DMS 273 treated with DMSO at 0.1 percent for 48 hours (cell line): ENCODE measurements at regions not wholly inside any gene's neighbourhood (a gene's known extent, or its start where the extent isn't known, plus 50 kb on each side); places are given as distances from the start of the nearest gene placed in this dataset.

Source experiments
- DNase-seq: peaks from one replicate; lab custom pipeline; 2025; lab: John Stamatoyannopoulos, UW

DNA sequence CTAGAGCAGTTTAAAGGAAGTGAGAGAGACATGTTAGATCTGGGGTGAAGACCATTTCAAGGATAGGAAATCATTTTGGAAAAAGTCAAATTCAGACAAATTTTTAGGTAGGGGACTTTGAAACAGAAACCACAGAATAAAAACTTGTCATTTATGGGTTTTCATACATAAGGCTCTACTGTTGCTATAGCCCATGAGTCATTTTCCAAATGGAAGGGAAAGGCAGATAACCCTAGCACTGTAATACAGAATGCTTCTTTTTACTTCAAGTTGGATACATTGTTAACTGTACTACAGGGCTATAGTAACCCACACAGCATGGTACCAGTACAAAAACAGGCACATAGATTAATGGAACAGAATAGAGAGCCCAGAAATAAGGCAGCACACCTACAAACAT is 455.4 kb downstream of the EBF1 start:
- no peak for DNase-seq

GRCh38 chr5:158643840-158644239 is 455.9 kb downstream of the EBF1 start:
- no peak for DNase-seq

- DNase-seq = peak; percentile 50
Observed at GRCh38 chr5:158642879-158643278, 456.8 kb downstream of the EBF1 start.

- DNase-seq = no peak
Observed at GRCh38 chr5:158641016-158641415, 458.7 kb downstream of the EBF1 start.

- no peak for DNase-seq
Observed at GRCh38 chr5:158640593-158640980, 459.1 kb downstream of the EBF1 start.

- no peak for DNase-seq
Observed at GRCh38 chr5:158639881-158640592, 459.7 kb downstream of the EBF1 start.

DNA sequence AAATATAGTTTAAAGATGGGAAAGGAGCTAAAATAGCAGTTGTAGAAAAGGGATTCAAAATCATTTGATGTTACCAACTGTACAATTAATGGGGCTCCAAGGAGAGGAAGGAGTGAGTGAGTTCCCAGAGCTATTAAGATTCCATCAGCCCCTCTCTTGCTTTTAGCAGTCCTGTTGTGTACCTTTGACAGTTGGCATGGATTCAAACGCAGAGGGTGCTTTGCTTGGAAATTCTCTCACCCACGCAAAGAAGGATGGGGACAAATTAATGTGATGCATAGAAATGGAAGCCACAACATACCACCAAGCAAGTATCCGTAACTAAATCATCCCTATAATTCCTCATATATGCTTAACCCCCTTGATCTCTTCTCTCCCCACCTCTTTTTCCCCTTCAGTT is 461.3 kb downstream of the EBF1 start:
- DNase-seq = no peak

DNA sequence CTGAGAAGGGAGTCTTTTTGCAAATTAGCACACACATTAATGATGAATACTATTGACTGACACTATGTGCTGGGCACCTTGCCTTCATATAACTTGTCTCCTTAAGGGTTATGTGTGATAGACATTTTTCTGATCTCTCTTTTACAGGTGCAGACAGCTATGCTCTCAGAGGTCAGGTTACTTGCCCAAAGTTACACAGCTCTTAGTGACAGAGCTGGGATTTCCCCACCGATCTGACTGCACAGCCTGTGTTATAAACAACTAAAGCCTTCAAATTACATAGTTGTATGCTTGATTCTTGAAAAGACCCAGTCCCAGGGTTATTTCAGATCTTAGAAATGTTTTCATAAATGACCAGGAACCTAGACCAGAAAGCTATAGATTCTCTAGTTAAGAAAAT is 462.7 kb downstream of the EBF1 start:
- DNase-seq = no peak

- DNase-seq = no peak
Observed at GRCh38 chr5:158635565-158635964, 464.2 kb downstream of the EBF1 start.

- no peak for DNase-seq
Observed at GRCh38 chr5:158634714-158635113, 465.0 kb downstream of the EBF1 start.

DNA sequence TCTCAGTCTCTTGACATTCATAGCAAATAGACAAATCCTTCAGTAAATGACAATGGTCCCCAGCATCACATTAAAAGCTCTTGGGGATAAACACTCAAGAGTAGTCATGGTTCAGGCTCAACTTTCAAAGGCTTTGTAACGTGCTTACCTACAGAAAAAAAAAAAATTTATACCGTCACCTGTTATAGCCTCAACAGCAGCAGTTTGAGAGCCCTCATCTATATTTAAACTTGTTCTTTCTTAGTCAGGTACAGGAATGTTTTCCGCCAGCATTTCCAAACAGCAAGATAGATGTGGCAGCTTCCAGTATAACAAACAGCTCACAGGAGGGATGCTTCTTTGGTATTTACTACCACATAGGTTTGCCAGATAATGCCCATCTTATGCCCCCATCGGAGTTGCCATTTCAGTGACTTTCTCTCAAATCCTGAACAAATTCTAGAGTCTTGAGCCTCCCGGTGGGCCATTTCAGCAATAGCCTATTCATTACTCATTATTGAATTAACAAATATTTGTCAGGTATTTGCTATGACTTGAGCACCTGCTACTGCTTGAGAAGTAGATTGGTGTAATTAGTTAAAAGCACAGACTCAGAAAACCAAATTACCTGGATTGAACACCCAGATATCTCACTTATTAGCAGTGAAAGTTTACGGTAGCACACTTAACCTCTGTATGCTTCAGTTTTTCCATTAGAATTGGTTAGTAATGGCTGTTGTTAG is 470.0 kb downstream of the EBF1 start:
- no peak for DNase-seq

GRCh38 chr5:158626718-158627117 is 473.0 kb downstream of the EBF1 start:
- no peak for DNase-seq

GRCh38 chr5:158623971-158624370 is 475.7 kb downstream of the EBF1 start:
- DNase-seq = no peak

DNA sequence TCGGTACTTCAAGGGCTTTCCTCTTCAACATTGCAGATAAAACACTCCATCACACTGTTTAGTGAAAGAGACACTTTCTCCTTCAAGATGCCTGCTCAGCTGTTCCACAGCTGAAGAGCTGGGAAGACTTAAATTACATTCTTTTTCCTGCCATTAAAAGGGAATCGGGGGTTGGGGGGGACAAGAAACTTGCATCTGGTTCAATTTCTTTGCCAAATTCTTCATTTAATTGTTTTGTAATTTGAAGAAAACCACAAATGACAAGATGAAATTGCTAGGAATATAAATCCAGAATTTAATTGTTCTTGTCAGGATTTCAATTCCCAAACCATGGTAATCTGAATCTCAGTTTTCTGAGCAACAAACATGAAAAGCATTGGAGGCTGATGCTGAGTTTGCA is 478.3 kb downstream of the EBF1 start:
- DNase-seq = no peak

DNA sequence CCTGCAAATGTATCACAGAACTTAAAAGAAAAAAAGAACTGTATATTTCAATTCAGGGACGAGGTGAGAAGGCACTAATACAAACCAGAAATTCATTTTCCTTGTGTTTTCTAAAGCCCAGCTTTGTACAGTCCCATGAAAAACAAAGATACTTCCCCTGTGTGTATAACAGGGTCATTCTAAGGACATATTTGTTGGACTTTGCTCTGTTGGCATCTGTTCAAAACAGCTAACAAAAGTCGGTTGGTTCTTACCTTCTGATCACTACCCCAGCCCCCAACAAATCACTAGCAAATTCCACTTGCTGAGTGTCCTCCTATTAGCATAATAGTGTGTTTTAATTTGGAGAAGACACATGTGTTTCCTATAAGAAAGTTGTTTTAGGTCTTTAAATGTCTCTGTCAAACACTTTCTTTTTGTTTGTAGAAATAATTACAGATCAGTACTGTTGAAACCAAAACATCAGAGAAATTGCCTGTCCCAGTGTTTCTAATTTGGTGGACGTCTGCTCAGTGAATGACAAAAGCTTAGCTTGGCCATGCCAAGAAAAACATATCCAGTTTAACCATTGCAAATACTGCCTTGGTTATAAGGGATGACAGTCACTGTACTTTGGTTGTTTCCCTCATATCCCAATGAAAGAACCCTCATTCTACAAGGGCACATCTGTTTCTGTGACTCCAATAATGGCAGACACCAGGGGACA is 480.5 kb downstream of the EBF1 start:
- DNase-seq = no peak

- DNase-seq = no peak
Observed at GRCh38 chr5:158618256-158618655, 481.5 kb downstream of the EBF1 start.

GRCh38 chr5:158616707-158617106 is 483.0 kb downstream of the EBF1 start:
- no peak for DNase-seq

GRCh38 chr5:158614951-158615350 is 484.8 kb downstream of the EBF1 start:
- no peak for DNase-seq

DNA sequence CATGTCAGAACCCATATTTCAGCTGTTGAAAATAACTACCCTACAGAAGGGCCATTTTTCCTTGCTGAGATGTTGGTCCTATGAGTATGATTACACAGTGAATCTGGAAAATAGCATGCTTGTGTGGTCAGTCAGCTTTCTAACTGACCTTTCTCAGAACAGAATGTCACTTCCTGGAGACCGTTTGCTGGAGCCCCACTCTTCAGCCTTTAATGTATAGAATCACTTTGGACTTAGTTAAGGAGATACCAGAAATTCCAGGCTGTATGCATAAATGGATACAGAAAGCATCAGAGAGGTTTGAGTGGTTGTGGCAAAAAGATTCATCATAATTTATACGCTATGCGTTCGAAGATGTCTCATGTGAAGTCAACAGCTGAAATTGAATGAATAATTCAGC is 488.1 kb downstream of the EBF1 start:
- DNase-seq = no peak

DNA sequence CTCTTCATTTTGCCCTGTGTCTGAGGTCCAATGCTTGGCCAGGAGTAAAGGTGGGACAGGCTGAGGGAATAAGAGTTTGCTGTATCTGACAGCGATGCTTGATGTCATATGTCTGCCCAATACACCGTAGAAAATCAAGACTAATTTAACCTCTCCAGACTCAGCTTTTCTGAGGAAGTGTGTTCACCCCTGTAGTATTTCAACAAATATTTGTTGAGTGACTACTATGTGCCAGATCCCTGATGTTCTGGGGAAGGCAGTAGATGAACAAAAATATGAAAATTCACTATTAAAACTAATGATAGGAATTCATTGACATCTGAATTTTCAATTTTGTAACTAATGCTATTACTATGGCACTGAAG is 489.7 kb downstream of the EBF1 start:
- DNase-seq = no peak

DNA sequence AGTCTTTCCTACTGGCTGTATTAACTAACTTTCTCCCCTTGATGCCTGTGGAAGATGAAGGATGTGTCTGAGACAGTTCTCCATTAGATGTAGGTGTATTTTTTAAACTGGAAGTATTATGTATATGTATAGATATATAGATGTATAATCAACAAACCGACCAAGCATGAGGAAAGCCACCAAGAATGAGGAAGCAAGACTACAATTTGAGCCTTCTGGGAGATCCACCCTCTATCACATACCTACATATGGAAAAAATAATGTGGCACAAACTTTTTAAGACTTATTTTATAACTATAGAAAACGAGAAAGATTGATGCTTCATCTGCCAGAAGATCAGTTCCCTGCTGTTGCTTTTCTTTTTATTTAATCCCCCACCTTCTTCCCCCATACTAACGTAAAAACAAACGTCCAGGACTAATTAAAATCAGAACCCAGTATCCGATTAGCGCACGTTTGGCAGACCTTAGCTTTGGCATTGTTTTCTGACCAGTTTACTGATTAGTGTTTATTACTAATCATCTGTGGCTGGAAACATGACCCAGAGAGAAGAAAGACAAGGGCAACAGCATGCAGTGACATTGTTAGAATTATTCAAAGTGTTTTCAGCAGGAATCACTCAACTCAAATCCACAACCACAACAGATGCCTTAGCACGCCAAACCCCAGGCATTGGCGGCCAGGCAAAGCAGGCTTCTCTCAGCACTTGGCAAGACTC is 490.2 kb downstream of the EBF1 start:
- DNase-seq = no peak

DNA sequence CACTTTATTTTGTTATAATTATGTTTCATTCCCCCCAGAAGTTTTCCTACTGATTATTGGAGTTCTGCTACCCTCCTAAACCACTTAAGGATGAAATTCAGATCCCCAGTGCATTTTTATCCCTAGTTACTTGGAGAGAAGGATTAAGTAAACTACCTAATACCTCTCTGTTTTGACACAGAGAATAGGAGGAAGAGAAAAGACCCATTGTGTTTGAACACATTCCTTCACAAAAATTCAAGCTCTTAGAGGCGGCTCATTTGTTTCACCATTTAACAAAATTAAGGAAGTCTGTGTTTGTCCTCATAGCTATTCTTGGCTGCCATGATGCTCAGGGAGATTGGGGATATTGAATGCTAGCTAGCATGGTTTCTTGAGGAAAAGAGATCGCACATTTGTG is 492.6 kb downstream of the EBF1 start:
- no peak for DNase-seq

DNA sequence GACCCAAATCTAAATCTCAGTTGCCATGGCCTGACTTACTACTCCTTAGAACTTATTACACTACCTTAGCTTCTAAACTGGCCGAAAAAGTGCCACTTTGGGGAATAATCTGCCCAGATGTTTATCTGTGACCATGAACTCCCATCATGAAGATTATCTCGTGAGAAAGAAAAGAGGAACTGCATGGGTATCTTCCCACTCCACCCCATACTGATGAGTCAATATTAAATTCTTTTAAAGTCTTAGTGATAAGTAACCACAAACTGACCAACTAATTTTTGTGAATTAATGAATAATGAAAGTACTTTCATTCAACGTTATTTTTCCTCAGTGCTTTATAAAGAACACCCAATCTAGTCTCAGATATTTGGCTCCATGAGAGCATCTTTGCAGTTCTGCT is 493.5 kb downstream of the EBF1 start:
- no peak for DNase-seq
